Neural crest cell (in vitro differentiated cells): ENCODE measurements at regions not wholly inside any gene's neighbourhood (a gene's known extent, or its start where the extent isn't known, plus 50 kb on each side); places are given as distances from the start of the nearest gene placed in this dataset.

ENCODE experiments used
- DNase-seq: peaks from one replicate; pipeline ENCODE4 v3.0.0; 2021; ENCODE audit warnings: low read depth, mixed read lengths, low spot score
- H3K27ac Mint-ChIP-seq: one replicate; pipeline ENCODE4 v1.8.0; 2021; ENCODE audit warnings: mild to moderate bottlenecking, mixed read lengths; ENCODE audit not compliant: unreplicated experiment
- H3K27me3 Mint-ChIP-seq: 2 replicates; pipeline ENCODE4 v1.8.0; 2021; ENCODE audit warnings: low read depth, mild to moderate bottlenecking, mixed read lengths
- H3K36me3 Mint-ChIP-seq: 2 replicates; pipeline ENCODE4 v1.8.0; 2021; ENCODE audit warnings: low read depth, mild to moderate bottlenecking, mixed read lengths
- H3K4me1 Mint-ChIP-seq: 2 replicates; pipeline ENCODE4 v1.8.0; 2021; ENCODE audit warnings: mixed read lengths
- H3K4me3 Mint-ChIP-seq: one replicate; pipeline ENCODE4 v1.8.0; 2021; ENCODE audit warnings: mild to moderate bottlenecking, mixed read lengths
- H3K9me3 Mint-ChIP-seq: 2 replicates; pipeline ENCODE4 v1.8.0; 2021; ENCODE audit warnings: mixed read lengths
- CTCF ChIP-seq: fragments of 200-600 bp; sonication (generic); conservative IDR thresholded peaks from 2 replicates; pipeline ENCODE4 v1.5.0; 2021; ENCODE audit warnings: antibody characterized with exemption, mild to moderate bottlenecking

DNA sequence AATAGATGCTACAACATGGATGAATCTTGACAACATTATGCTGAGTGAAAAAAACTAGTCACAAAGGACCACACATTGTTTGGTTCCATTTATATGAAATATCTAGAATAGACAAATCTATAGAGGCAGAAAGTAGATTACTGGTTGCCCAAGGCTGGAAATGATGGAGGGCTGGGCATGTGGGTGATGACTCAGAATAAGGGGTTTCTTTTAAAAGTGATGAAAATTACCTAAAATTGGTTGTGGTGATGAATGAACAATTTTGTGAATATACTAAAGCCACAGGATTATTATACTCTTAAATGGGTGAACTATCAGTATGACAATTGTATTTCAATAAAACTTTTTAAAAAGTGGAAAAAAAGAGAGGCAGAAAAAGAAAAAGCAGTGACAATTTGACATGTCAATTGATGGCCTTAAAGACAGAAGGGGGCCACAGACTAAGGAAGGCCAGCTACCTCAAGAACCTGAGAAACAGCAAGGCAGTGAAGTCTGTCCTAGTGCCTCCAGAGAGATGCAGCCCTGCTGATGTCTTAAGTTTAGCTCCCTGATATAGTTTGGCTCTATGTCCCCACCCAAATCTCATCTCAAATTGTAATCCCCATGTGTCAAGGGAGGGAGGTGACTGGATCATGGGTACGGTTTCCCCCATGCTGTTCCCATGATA lies 182.7 kb downstream of the PIK3R1 start:
- Mint-ChIP-seq H3K27ac (no peak overlapping the region), H3K4me1 (peaks cover 9% of the 10 kb centered on the region), H3K36me3 (peaks cover 6% of the 10 kb centered on the region), H3K27me3 (no peaks in the 10 kb centered on the region), H3K9me3 (peaks cover 16% of the 10 kb centered on the region), H3K4me3 (no peak overlapping the region)
- no peak for DNase-seq
- TF ChIP-seq CTCF = no peak

GRCh38 chr5:68403301-68403700 lies 187.7 kb downstream of the PIK3R1 start:
- peaks cover 9% of the 10 kb centered on the region for H3K9me3 Mint-ChIP-seq
- no peak overlapping the region for H3K27ac Mint-ChIP-seq
- H3K4me1 Mint-ChIP-seq = peaks cover 28% of the 10 kb centered on the region
- DNase-seq = no peak
- H3K4me3 Mint-ChIP-seq = no peak overlapping the region
- H3K36me3 Mint-ChIP-seq = peaks cover 3% of the 10 kb centered on the region
- TF ChIP-seq CTCF = no peak
- no peaks in the 10 kb centered on the region for H3K27me3 Mint-ChIP-seq

GRCh38 chr5:68404246-68404645 lies 188.7 kb downstream of the PIK3R1 start:
- Mint-ChIP-seq H3K4me1 (peaks cover 36% of the 10 kb centered on the region), H3K4me3 (no peak overlapping the region), H3K36me3 (peaks cover 3% of the 10 kb centered on the region), H3K27me3 (no peaks in the 10 kb centered on the region), H3K9me3 (peaks cover 5% of the 10 kb centered on the region), H3K27ac (no peak overlapping the region)
- no peak for TF ChIP-seq CTCF
- DNase-seq = no peak

DNA sequence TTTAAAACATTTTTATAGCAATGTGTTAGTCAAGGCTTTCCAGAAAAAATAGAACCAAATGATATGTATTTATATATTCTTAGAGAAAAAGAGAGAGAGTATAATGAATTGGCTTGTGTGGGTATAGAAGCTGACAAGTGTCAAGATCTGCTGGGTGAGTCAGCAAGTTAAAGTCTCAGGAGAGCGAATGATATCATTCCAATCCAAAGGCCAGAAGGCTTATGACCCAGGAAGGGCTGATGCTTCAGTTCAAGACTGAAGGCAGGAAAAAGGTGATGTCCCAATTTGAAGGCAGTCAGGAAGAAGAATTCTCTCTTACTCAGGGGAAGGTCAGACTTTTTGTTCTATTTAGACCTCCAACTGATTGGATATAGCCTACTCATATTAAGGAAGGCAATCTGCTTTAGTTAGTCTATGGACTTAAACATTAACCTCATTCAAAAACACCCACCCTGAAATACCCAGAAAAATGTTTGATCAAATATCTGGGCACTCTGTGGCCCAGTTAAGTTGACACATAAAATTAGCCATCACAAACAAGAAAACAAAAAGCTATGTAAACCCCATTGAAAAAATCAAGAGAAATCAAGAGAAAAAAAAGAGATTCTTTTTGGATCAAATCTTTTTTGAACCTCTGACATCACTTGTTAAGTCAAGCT lies 189.6 kb downstream of the PIK3R1 start:
- Mint-ChIP-seq H3K9me3 (peaks cover 3% of the 10 kb centered on the region), H3K27ac (no peak overlapping the region), H3K27me3 (no peaks in the 10 kb centered on the region), H3K36me3 (peaks cover 3% of the 10 kb centered on the region), H3K4me1 (peaks cover 36% of the 10 kb centered on the region), H3K4me3 (no peak overlapping the region)
- DNase-seq = no peak
- TF ChIP-seq CTCF = no peak

DNA sequence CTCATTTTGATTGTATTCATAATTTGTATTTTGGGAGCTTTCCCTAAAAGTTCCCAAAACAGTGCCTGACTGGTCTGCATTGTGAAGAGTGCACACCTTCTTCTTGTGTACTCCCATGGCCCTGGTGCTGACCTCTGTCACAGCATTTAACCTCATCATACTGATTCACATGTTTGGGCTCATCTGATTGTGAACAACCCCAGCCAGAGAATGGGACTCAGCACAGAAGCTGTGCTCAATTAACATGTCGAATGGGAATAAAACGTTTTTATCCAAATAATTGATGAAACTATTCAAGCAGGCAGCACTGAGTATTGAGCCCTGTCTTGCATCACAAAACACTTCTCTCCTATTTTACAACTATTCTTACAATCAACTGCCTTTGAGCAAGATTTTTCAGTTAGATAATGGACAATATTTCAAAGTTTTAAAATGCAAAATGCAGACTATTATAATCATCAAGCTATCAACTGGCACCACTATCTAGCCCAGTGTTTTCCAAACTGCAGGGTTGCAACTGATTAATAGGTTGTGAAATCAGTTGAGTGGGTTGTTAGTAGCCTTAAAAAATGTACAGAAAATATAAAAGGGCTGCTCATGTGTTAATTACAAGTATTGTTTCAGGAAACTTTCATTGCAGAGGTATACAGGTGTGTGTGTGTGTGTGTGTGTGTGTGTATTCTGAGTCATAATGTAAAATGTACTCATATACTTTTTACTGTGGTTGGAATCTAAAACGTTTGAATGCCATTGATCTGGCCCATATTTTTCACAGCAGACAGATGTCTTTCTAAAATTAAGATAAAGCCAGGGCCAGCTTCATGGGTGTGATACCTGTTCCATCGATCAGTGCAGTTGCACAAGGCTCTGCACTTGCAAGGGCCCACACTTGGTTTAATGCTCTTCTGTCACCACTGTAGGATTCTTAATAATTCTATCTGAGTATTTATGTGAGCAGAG lies 190.5 kb downstream of the PIK3R1 start:
- no peaks in the 10 kb centered on the region for H3K9me3 Mint-ChIP-seq
- no peak overlapping the region for H3K4me3 Mint-ChIP-seq
- no peak overlapping the region for H3K27ac Mint-ChIP-seq
- DNase-seq = no peak
- peaks cover 3% of the 10 kb centered on the region for H3K36me3 Mint-ChIP-seq
- TF ChIP-seq CTCF = no peak
- no peaks in the 10 kb centered on the region for H3K27me3 Mint-ChIP-seq
- peaks cover 36% of the 10 kb centered on the region for H3K4me1 Mint-ChIP-seq
